ENCODE measurements at regions not wholly inside any gene's neighbourhood (a gene's known extent, or its start where the extent isn't known, plus 50 kb on each side); places are given as distances from the start of the nearest gene placed in this dataset.
A peak's percentile ranks its signal among the peaks of the same experiment; 100 is the strongest.

DNA sequence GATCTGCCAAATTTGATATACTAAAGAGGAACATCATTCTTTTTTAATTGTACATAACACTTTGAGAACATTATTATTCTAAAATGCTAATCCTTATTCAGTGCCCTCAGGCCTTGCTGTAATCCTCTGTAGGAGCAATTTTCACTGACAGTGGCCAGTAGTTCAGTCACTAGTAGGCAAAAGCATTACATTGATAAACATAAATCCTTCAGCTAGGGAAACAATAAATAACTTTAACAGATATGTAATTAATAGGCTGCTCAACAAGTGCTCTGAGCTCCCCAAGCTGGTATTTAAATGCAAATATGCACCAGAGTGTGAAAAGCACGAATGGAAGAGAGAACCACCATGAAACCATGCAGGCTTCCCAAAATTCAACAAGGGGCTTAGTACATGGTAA, 77.7 kb upstream of the FAM47C start:
- no peak for DNase-seq (ENCODE audit: low spot score)

DNA sequence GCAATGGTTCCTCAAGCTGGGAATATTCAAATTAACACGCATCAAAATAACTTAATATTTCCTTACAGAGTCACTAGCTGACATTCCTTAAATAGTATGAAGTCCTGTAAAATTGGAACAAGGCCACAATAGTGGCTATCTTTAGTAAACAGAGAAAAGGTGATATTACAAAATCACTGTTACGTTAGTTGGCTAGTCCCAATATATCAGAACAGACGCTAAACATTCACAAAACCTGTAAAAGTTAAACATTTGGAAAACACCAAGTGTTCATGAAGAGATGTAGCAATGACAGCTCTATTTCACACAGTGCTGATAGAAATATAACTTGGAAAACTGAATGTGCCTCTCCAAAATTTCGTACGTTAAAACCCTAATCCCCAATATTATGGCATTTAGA, 61.0 kb upstream of the FAM47C start:
- DNase-seq (ENCODE audit: low spot score), result no peak

DNA sequence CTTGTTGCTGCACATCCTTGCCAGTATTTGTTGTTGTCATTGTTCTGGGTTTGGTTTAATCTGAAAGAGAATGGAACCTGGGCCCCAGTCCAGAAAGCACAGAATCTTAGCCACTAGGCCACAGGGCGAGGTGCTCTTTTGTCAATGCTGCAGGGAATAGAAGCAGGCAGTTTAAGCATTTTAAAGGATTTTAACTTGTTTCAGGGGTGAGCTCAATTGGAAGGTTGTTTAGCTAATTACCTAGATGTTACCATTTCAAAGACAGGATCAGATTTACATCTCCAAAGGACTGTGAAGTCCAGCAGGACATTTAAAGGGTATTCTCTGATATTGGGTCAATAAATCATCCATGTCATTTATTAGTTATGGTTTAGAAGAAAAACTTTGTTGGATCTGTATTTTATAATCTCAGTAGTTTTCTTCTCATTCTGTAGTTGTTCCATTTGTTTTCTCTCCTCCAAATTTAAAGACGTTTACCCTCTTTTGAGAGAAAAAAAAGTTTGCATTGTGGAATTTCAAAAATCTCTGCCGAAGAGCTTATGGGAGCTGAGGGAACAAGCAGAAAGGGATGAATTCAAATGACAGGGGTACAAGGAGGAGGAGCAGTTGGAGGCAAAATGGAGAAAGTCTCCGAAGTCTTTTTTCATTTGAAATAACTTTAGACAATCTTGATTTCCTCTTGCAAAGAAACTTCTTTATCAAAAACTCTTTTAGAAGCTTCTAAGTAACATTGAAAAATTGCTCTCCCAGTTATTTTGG, 57.5 kb upstream of the FAM47C start:
- peak; percentile 17 for DNase-seq (ENCODE audit: low spot score)

DNA sequence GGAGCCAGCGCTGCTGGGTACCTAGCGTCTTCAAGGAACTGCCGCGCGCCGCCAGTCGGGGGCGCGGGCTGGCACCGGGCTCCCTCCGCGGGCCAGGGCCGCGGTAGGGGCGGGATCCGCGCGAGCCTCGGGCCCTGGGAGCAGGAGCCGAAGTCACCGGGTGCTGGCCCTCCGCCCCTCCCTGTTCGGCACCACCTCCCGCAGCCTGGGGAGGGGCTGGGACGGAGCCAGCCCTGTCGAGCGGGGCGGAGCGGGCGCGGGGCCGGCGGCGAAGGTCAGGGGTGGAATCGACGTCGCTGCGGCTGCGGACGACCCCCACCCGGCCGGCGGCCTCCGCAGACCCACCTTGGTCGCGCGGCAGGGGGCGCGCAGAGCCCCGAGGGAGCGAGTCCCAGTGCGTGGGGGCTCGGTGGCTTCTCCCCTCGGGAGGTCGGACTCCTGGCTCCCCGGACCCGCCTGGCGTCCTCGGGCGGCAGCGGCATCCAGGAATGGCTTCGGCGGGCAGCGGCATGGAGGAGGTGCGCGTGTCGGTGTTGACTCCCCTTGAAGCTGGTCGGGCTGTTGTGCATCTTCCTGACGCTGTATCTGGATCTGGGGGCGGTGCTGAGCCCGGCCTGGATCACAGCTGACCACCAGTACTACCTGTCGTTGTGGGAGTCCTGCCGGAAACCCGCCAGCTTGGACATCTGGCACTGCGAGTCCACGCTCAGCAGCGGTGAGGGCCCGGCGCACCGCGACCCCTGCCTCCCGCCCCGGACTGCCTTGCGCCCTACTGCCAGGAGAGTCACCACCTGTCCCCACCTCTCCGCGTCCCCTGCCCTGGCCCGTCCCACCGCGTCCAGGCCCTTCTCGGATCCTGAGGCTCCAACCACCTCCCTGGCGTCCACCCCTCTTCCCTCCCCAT, 50.5 kb upstream of the FAM47C start:
- DNase-seq (ENCODE audit: low spot score), result peak; percentile 69
